ENCODE measurements at regions not wholly inside any gene's neighbourhood (a gene's known extent, or its start where the extent isn't known, plus 50 kb on each side); places are given as distances from the start of the nearest gene placed in this dataset.
A peak's percentile ranks its signal among the peaks of the same experiment; 100 is the strongest.

DNA sequence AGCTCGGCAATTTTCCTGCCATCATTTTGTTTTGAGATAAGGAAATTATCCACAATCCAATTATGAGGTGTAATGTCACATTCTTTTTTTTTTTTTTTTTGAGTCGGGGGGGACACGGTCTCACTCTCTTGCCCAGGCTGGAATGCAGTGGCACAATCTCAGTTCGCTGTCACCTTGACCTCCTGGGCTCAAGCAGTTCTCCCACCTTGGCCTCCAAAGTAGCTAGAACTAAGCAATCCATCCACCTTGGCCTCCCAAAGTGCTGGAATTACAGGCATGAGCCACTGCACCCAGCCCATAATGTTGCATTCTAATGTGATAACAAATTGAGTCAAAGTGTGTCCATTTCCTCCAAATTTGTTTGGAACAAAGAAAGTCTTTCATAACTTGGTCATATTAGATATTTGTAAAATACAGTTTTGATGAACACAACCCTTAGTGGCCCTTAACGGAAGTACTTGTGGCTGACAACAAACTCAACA lies 144.1 kb upstream of the AFDN start:
- Histone ChIP-seq H4K20me1 (replicated peaks; ENCODE audit: control insufficient read depth, extremely low read depth, insufficient read depth, low read length) (no peaks in the 10 kb centered on the region), H3K4me3 (replicated peaks in 1 of 3; ENCODE audit: insufficient read depth in 1 of 3, low read depth in 1 of 3, low read length in 3 of 3) (no peak overlapping the region), H3K9me3 (replicated peaks; ENCODE audit: control insufficient read depth, insufficient read depth, low read length) (no peaks in the 10 kb centered on the region), H3K27me3 (ENCODE audit: control insufficient read depth in 2 of 2, insufficient read depth in 2 of 2, low read length in 2 of 2) (peaks cover 0 to 4% of the 10 kb centered on the region in 2 experiments), H3K36me3 (ENCODE audit: control insufficient read depth in 2 of 2, extremely low read depth in 1 of 2, insufficient read depth in 2 of 2, low read length in 2 of 2) (no peaks in the 10 kb centered on the region), H3K4me2 (ENCODE audit: insufficient read depth, low read length) (no peak overlapping the region), H3K27ac (ENCODE audit: insufficient read depth, low read depth, low read length) (peak overlapping the region; percentile 67), H3K9ac (replicated peaks; ENCODE audit: extremely low read depth, insufficient read depth, low read length) (no peak overlapping the region), H3K79me2 (ENCODE audit: control insufficient read depth, insufficient read depth, low read length) (no peaks in the 10 kb centered on the region), H3K9me1 (replicated peaks; ENCODE audit: control insufficient read depth, extremely low read depth, insufficient read depth, low read length) (no peaks in the 10 kb centered on the region), H3K4me1 (ENCODE audit: control insufficient read depth, extremely low read depth, insufficient read depth, low read length) (peaks cover 28% of the 10 kb centered on the region), H2AFZ (ENCODE audit: low read depth, low read length) (no peak overlapping the region)
- intact Hi-C loops (cut with micrococcal nuclease), result loop anchor here (1.0 kb wide), 3 partner anchors 17 to 138 kb away; no protein-coding TSS in a partner anchor
- BruUV-seq (replicated peaks), result no TSS peak
- ChIA-PET POLR2A (no interaction called here), CTCF (interaction anchor here (1.0 to 2.6 kb wide), 2 partner anchors 17 to 35 kb away, joined by 3 to 11 read pairs; no protein-coding TSS in a partner anchor)
- dilution Hi-C loops (cut with MboI; ENCODE audit: extremely low pct_ligation_motif_present, low sequenced_read_pairs), result no loop called here
- TF ChIP-seq POLR2A (IDR thresholded peaks at IDR 0.05; ENCODE audit: low read depth, low read length) (no peak), MYC (IDR thresholded peaks at IDR 0.05; ENCODE audit: low read depth, low read length) (no peak), POLR2AphosphoS5 (IDR thresholded peaks at IDR 0.05; ENCODE audit: insufficient read depth, low read depth, low read length) (no peak), FOS (IDR thresholded peaks at IDR 0.05; ENCODE audit: borderline replicate concordance, insufficient read depth, low read length) (no peak), GATA2 (IDR thresholded peaks at IDR 0.05; ENCODE audit: insufficient read depth, insufficient read length, low read depth, low read length) (no peak), JUN (IDR thresholded peaks at IDR 0.05; ENCODE audit: borderline replicate concordance, insufficient read depth, insufficient read length, low read depth) (no peak), EZH2 (IDR thresholded peaks at IDR 0.05; ENCODE audit: borderline replicate concordance, low read depth, low read length, severe bottlenecking) (no peak)
- TF ChIP-seq, protein P1, sequence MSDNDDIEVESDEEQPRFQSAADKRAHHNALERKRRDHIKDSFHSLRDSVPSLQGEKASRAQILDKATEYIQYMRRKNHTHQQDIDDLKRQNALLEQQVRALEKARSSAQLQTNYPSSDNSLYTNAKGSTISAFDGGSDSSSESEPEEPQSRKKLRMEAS (IDR thresholded peaks at IDR 0.05; ENCODE audit: insufficient read depth, insufficient read length), result no peak
- TF ChIP-seq, protein P2, sequence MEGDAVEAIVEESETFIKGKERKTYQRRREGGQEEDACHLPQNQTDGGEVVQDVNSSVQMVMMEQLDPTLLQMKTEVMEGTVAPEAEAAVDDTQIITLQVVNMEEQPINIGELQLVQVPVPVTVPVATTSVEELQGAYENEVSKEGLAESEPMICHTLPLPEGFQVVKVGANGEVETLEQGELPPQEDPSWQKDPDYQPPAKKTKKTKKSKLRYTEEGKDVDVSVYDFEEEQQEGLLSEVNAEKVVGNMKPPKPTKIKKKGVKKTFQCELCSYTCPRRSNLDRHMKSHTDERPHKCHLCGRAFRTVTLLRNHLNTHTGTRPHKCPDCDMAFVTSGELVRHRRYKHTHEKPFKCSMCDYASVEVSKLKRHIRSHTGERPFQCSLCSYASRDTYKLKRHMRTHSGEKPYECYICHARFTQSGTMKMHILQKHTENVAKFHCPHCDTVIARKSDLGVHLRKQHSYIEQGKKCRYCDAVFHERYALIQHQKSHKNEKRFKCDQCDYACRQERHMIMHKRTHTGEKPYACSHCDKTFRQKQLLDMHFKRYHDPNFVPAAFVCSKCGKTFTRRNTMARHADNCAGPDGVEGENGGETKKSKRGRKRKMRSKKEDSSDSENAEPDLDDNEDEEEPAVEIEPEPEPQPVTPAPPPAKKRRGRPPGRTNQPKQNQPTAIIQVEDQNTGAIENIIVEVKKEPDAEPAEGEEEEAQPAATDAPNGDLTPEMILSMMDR (IDR thresholded peaks at IDR 0.05; ENCODE audit: extremely low read depth in 1 of 2, insufficient read depth in 1 of 2, low read depth in 1 of 2, low read length in 2 of 2), result no peak
- no peak for DNase-seq (ENCODE audit: low read depth, low spot score)
- FAIRE-seq, result no peak

All from endothelial cell of umbilical vein (primary cell).